ENCODE measurements at regions not wholly inside any gene's neighbourhood (a gene's known extent, or its start where the extent isn't known, plus 50 kb on each side); places are given as distances from the start of the nearest gene placed in this dataset.

- TF ChIP-seq EZH2 (optimal IDR thresholded peaks at IDR 0.05; ENCODE audit: low read depth, low read length) (no peak), CTCF (IDR thresholded peaks at IDR 0.05; ENCODE audit: low read length) (no peak)
Measured at GRCh38 chr3:13214847-13215472, 141.7 kb upstream of the IQSEC1 start.
